ENCODE measurements at regions not wholly inside any gene's neighbourhood (a gene's known extent, or its start where the extent isn't known, plus 50 kb on each side); places are given as distances from the start of the nearest gene placed in this dataset.
"Not testable (repeated sequence)": the region's sequence is repeated elsewhere in the genome, so short reads cannot be mapped to it uniquely, and the experiment has no call there.

DNA sequence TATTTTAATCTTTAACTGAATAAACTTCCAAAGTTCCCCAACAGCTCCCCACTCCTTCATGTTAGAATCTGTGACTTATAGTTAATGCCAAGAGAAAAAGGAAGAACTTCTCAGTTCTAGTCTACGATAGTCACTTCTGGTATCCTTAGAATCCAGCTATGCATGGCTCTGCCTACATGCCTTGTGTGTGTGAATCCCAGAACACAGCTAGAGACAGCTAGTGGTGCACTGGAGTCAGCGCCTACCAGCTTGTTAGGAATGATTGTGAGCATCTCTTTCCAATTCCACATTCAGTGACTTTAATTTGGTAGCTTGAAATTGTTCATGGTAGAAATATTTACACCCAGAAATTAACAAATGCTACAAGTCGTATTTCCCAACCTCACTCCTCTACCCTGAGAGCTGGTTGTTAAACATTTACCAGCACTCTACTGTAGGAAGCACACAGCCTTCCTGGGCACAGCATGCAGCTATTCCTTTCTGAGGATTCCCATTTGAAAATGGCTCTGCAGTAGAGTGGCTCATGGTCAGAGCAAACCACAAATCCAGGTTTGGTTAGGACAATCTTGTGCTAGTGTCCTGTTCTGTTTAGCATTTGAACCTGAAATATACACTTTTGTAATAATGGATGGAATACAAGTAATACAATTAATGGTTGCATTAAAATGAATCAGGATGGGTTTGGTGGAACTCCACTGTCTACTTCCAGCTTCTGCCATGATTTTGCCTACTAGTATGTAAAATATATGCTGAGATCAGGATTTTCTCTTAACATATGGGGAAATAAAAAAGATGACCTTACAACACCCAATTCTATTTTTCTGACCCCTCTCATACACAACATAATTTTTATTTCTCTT lies 371.0 kb upstream of the GBE1 start:
- H3K4me1 ChIP-seq (ENCODE audit: control insufficient read depth, insufficient read depth, low read length) = no peaks in the 10 kb centered on the region
- WGBS (ENCODE audit: insufficient coverage, insufficient read length) = no CpG with 5 or more reads among the region's 3 CpGs
- no peak for DNase-seq (ENCODE audit: low read depth, low spot score)
- H3K27ac ChIP-seq (ENCODE audit: low read length) = no peak overlapping the region
- H3K27me3 ChIP-seq (ENCODE audit: control insufficient read depth, insufficient read depth, low read length) = no peaks in the 10 kb centered on the region
- H3K36me3 ChIP-seq (ENCODE audit: control insufficient read depth, insufficient read depth, low read length) = no peaks in the 10 kb centered on the region
- no peak overlapping the region for H3K4me3 ChIP-seq (ENCODE audit: low read length)
- H3K9me3 ChIP-seq (ENCODE audit: control insufficient read depth, insufficient read depth, low read length) = no peaks in the 10 kb centered on the region

DNA sequence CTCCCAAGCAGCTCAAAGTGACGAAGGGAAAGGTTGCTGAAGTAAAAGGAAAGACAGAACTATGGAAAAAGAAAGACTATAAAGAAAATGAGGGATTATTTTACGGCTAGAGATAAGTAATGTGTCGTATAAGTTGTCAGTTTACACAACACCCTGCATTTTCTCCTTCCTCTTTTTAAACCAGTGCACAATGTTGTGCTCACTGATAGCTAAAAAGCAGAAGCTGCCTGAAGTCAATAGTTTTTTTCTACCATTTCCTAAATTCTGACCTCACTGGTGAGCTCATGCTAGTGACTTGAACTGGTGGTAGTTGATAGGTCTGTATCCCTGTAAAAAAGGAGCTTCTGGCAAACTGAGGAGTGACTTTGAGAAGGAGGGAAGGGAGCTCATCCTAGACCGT lies 368.6 kb upstream of the GBE1 start:
- Histone ChIP-seq H3K27me3 (ENCODE audit: control insufficient read depth, insufficient read depth, low read length) (no peaks in the 10 kb centered on the region), H3K4me3 (ENCODE audit: low read length) (no peak overlapping the region), H3K9me3 (ENCODE audit: control insufficient read depth, insufficient read depth, low read length) (no peaks in the 10 kb centered on the region), H3K36me3 (ENCODE audit: control insufficient read depth, insufficient read depth, low read length) (no peaks in the 10 kb centered on the region), H3K4me1 (ENCODE audit: control insufficient read depth, insufficient read depth, low read length) (no peaks in the 10 kb centered on the region), H3K27ac (ENCODE audit: low read length) (no peak overlapping the region)
- 100% methylated on average over 2 of the region's 4 CpGs for WGBS (ENCODE audit: insufficient coverage, insufficient read length)
- DNase-seq (ENCODE audit: low read depth, low spot score) = no peak

DNA sequence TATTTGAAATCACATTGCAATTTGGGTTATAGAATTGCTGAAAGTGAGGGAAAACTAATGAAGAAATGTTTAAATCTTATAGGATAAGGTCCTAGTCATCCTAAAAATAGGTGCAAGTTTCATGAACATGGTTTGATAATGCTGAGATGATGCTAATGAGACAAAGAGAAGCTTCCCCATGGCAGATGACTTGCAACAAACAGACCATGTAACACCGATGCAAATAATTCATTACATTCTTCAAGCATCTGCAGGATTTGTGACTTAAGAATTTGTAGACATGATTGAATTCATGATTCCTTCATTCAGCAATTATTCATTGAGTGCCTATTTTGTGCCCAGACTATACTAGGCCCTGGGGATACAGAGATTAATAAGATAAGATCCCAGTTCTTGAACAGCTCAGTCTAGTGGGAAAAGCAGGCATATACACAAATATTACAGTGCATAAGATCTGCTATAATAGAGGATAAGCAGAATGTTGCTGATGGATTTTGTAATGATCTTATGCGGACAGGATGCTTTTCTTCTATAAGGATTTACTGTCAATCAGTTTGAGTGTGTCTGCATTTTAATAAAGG lies 367.9 kb upstream of the GBE1 start:
- no CpG with 5 or more reads among the region's 2 CpGs for WGBS (ENCODE audit: insufficient coverage, insufficient read length)
- no peaks in the 10 kb centered on the region for H3K9me3 ChIP-seq (ENCODE audit: control insufficient read depth, insufficient read depth, low read length)
- no peaks in the 10 kb centered on the region for H3K27me3 ChIP-seq (ENCODE audit: control insufficient read depth, insufficient read depth, low read length)
- H3K27ac ChIP-seq (ENCODE audit: low read length) = no peak overlapping the region
- H3K36me3 ChIP-seq (ENCODE audit: control insufficient read depth, insufficient read depth, low read length) = no peaks in the 10 kb centered on the region
- DNase-seq (ENCODE audit: low read depth, low spot score) = no peak
- no peaks in the 10 kb centered on the region for H3K4me1 ChIP-seq (ENCODE audit: control insufficient read depth, insufficient read depth, low read length)
- no peak overlapping the region for H3K4me3 ChIP-seq (ENCODE audit: low read length)

DNA sequence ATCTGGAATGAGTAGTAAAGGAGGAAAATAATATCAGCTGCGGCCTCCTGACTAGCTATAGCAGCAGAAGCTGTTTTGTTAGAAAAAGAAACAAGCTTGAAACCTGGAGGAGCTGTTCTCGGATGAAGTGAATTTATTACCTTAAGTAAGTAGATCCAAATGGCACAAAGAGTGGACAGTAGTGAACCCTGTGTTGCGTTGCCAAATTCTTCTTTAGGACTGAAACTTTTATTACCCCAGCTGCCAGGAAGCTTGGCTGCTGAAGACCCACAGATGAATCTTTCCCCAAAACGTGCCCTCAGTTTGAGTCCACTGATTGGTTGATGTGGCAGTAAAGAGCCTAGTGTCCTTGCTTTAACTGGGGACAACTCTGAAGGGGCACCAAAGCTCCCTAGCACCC lies 366.8 kb upstream of the GBE1 start:
- no peaks in the 10 kb centered on the region for H3K27me3 ChIP-seq (ENCODE audit: control insufficient read depth, insufficient read depth, low read length)
- WGBS (ENCODE audit: insufficient coverage, insufficient read length) = no CpG with 5 or more reads among the region's 4 CpGs
- H3K27ac ChIP-seq (ENCODE audit: low read length) = no peak overlapping the region
- H3K4me3 ChIP-seq (ENCODE audit: low read length) = no peak overlapping the region
- H3K4me1 ChIP-seq (ENCODE audit: control insufficient read depth, insufficient read depth, low read length) = no peaks in the 10 kb centered on the region
- no peaks in the 10 kb centered on the region for H3K36me3 ChIP-seq (ENCODE audit: control insufficient read depth, insufficient read depth, low read length)
- no peak for DNase-seq (ENCODE audit: low read depth, low spot score)
- H3K9me3 ChIP-seq (ENCODE audit: control insufficient read depth, insufficient read depth, low read length) = no peaks in the 10 kb centered on the region

DNA sequence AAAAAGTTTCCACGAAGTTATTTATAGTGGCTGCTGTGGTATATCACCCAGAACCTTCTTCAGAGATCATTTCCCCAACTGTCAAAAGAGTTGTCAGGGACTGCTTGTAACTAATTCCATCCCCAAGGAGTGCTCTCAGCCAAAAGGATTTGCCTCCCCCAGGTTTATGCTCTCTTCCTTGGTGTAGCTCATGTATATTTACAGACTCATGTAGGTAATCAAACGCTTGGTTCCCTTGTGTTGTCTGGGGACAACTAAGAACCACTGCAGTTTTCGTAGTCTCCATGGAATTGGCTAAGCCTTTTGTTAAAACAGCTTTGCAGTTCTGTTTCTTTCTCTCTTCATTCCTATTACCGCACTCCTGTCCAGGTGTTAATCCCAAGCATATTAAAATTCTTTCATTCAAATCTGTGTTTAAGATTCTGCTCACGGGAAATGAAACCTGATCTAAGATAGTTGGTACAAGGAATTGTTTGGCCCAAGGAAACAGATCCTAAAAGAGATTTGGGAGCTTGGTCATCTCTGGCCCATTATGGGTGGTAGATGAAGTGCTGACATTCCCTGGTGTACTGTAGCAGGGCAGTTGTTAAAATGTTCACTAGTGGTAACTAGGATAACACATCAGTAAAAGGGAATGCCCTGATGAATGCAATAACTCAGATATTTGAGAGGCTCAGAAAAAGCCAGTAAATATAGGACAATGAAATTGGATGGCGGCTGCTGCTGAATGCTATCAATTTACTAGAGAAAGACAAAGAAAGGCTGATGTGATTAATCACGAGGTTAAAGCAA lies 361.3 kb upstream of the GBE1 start:
- H3K9me3 ChIP-seq (ENCODE audit: control insufficient read depth, insufficient read depth, low read length) = no peaks in the 10 kb centered on the region
- H3K36me3 ChIP-seq (ENCODE audit: control insufficient read depth, insufficient read depth, low read length) = no peaks in the 10 kb centered on the region
- H3K27ac ChIP-seq (ENCODE audit: low read length) = no peak overlapping the region
- no peak for DNase-seq (ENCODE audit: low read depth, low spot score)
- H3K27me3 ChIP-seq (ENCODE audit: control insufficient read depth, insufficient read depth, low read length) = no peaks in the 10 kb centered on the region
- WGBS (ENCODE audit: insufficient coverage, insufficient read length) = no CpG with 5 or more reads among the region's 7 CpGs
- no peak overlapping the region for H3K4me3 ChIP-seq (ENCODE audit: low read length)
- H3K4me1 ChIP-seq (ENCODE audit: control insufficient read depth, insufficient read depth, low read length) = no peaks in the 10 kb centered on the region

DNA sequence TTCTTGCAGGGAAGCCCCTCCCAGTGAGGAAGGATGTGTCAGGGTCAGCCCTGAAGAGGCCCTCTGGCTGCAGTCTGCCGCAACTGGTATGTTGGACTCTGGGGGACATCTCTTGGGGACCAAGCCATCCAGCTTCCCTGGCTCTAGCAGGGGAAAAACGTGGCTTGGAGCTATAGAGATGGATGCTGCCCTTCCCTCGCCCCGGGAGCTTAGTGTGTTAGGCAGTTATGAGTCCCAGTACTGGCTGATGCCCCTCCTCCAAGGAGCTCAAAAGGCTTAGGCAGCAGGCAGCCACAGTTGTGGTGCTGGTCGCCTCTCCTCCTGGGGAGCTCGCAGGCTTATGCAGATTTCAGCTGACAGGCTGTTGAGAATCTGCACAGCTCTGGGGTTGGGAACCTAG lies 353.1 kb upstream of the GBE1 start:
- H3K4me3 ChIP-seq (ENCODE audit: low read length) = no peak overlapping the region
- 0 out of 2 replicates have a peak, but pooled peaks cover 2% of the 10 kb centered on the region for H3K4me1 ChIP-seq (ENCODE audit: control insufficient read depth, insufficient read depth, low read length)
- no peak overlapping the region for H3K27ac ChIP-seq (ENCODE audit: low read length)
- no peaks in the 10 kb centered on the region for H3K27me3 ChIP-seq (ENCODE audit: control insufficient read depth, insufficient read depth, low read length)
- no peak for DNase-seq (ENCODE audit: low read depth, low spot score)
- no peaks in the 10 kb centered on the region; the same call in 1 of the 2 replicates for H3K9me3 ChIP-seq (ENCODE audit: control insufficient read depth, insufficient read depth, low read length)
- no peaks in the 10 kb centered on the region for H3K36me3 ChIP-seq (ENCODE audit: control insufficient read depth, insufficient read depth, low read length)
- WGBS (ENCODE audit: insufficient coverage, insufficient read length) = no CpG with 5 or more reads among the region's 6 CpGs

DNA sequence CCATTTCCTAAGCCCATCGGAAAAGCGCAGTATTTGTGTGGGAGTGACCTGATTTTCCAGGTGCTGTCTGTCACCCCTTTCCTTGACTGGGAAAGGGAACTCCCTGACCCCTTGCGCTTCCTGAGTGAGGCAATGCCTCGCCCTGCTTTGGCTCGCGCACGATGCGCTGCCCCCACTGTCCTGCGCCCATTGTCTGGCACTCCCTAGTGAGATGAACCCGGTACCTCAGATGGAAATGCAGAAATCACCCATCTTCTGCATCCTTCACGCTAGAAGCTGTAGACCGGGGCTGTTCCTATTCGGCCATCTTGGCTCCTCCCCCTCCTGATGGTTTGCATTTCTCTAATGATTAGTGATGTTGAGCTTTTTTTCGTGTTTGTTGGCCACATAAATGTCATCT lies 349.3 kb upstream of the GBE1 start:
- not testable (repeated sequence) for H3K27me3 ChIP-seq (ENCODE audit: control insufficient read depth, insufficient read depth, low read length); H3K36me3 ChIP-seq (ENCODE audit: control insufficient read depth, insufficient read depth, low read length); H3K9me3 ChIP-seq (ENCODE audit: control insufficient read depth, insufficient read depth, low read length); H3K4me1 ChIP-seq (ENCODE audit: control insufficient read depth, insufficient read depth, low read length); H3K4me3 ChIP-seq (ENCODE audit: low read length); H3K27ac ChIP-seq (ENCODE audit: low read length); DNase-seq (ENCODE audit: low read depth, low spot score)
- WGBS (ENCODE audit: insufficient coverage, insufficient read length) = no CpG with 5 or more reads among the region's 14 CpGs

DNA sequence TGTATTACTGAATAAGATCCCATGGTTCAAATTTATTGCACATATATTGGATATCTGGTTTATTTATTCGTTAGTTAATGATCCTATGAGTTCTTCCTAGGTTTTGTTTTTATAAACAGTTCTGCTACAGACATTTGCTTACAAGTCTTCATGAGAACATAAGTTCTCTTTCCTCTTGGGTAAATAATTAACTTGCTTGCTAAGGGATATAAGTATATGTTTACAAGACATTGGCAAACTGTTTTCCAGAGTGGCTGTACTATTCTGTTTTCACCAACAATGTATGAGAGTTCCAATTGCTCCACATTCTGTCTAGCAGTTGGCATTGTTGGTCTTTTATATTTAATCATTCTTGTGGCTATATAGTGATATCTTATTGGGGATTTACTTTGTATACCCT lies 341.8 kb upstream of the GBE1 start:
- no peak for DNase-seq (ENCODE audit: low read depth, low spot score)
- no peaks in the 10 kb centered on the region for H3K36me3 ChIP-seq (ENCODE audit: control insufficient read depth, insufficient read depth, low read length)
- WGBS (ENCODE audit: insufficient coverage, insufficient read length) = no CpG with 5 or more reads among the region's 1 CpG
- H3K4me1 ChIP-seq (ENCODE audit: control insufficient read depth, insufficient read depth, low read length) = no peaks in the 10 kb centered on the region
- H3K4me3 ChIP-seq (ENCODE audit: low read length) = no peak overlapping the region
- no peaks in the 10 kb centered on the region for H3K27me3 ChIP-seq (ENCODE audit: control insufficient read depth, insufficient read depth, low read length)
- H3K27ac ChIP-seq (ENCODE audit: low read length) = no peak overlapping the region
- no peaks in the 10 kb centered on the region for H3K9me3 ChIP-seq (ENCODE audit: control insufficient read depth, insufficient read depth, low read length)

DNA sequence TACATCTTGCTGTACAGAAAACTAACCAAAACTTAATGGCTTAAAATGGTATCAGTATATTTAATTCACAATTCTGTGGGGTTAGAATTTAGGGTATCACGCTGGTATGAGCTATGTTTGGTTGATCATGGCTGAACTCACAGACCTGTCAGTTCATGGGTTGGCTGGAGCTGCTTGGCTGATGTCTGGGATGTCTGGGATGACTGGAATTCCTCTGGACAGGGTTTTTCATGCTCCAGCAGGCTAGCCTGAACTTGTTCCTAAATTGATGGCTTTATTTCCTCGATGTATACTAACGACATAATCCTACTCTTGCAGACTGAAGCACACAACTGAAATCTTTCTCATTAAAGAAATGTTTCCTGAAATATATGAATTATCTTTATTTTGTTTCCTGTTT lies 338.9 kb upstream of the GBE1 start:
- H3K4me3 ChIP-seq (ENCODE audit: low read length) = no peak overlapping the region
- H3K27ac ChIP-seq (ENCODE audit: low read length) = no peak overlapping the region
- no peak for DNase-seq (ENCODE audit: low read depth, low spot score)
- no peaks in the 10 kb centered on the region for H3K27me3 ChIP-seq (ENCODE audit: control insufficient read depth, insufficient read depth, low read length)
- no CpG with 5 or more reads among the region's 3 CpGs for WGBS (ENCODE audit: insufficient coverage, insufficient read length)
- H3K36me3 ChIP-seq (ENCODE audit: control insufficient read depth, insufficient read depth, low read length) = no peaks in the 10 kb centered on the region
- no peaks in the 10 kb centered on the region for H3K9me3 ChIP-seq (ENCODE audit: control insufficient read depth, insufficient read depth, low read length)
- no peaks in the 10 kb centered on the region for H3K4me1 ChIP-seq (ENCODE audit: control insufficient read depth, insufficient read depth, low read length)

DNA sequence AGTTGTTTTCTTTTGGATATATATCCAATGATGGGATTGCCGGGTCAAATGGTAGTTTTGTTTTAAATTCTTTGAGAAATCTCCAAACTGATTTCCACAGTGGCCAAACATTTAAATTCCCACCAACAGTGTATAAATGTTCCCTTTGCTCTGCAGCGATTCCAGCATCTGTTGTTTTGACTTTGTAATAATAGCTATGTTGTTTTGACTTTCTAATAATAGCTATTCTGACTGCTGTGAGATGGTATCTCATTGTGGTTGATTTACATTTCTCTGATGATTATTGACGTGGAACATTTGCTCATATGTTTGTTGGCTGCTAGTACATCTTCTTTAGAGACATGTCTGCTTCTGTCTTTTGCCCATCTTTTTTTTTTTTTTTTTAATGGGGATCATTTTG lies 332.2 kb upstream of the GBE1 start:
- Histone ChIP-seq H3K4me1 (ENCODE audit: control insufficient read depth, insufficient read depth, low read length) (no peaks in the 10 kb centered on the region), H3K9me3 (ENCODE audit: control insufficient read depth, insufficient read depth, low read length) (no peaks in the 10 kb centered on the region), H3K27ac (ENCODE audit: low read length) (no peak overlapping the region), H3K36me3 (ENCODE audit: control insufficient read depth, insufficient read depth, low read length) (no peaks in the 10 kb centered on the region), H3K4me3 (ENCODE audit: low read length) (no peak overlapping the region), H3K27me3 (ENCODE audit: control insufficient read depth, insufficient read depth, low read length) (no peaks in the 10 kb centered on the region)
- no peak for DNase-seq (ENCODE audit: low read depth, low spot score)
- WGBS (ENCODE audit: insufficient coverage, insufficient read length) = no CpG with 5 or more reads among the region's 3 CpGs
